ENCODE measurements at regions not wholly inside any gene's neighbourhood (a gene's known extent, or its start where the extent isn't known, plus 50 kb on each side); places are given as distances from the start of the nearest gene placed in this dataset.

- no peak for DNase-seq
These were observed 192.8 kb downstream of the SMIM20 start for GRCh38 chr4:26106776-26107175.

- peak; percentile 12 for DNase-seq
These were observed 194.0 kb downstream of the SMIM20 start for GRCh38 chr4:26108054-26108453.

- no peak for DNase-seq
These were observed 196.5 kb downstream of the SMIM20 start for GRCh38 chr4:26110493-26110892.

- DNase-seq, result no peak
These were observed 199.4 kb downstream of the SMIM20 start for GRCh38 chr4:26113339-26113940.

GRCh38 chr4:26116057-26116456 lies 202.0 kb downstream of the SMIM20 start:
- no peak for DNase-seq

- peak; percentile 74 for DNase-seq
These were observed 200.6 kb upstream of the RBPJ start for GRCh38 chr4:26120098-26120825.

- no peak for DNase-seq
These were observed 198.1 kb upstream of the RBPJ start for GRCh38 chr4:26122690-26123089.

- no peak for DNase-seq
These were observed 196.0 kb upstream of the RBPJ start for GRCh38 chr4:26124753-26125321.

GRCh38 chr4:26126143-26126718 lies 194.6 kb upstream of the RBPJ start:
- DNase-seq, result no peak

- DNase-seq, result no peak
These were observed 193.8 kb upstream of the RBPJ start for GRCh38 chr4:26126994-26127393.

GRCh38 chr4:26127851-26128337 lies 192.9 kb upstream of the RBPJ start:
- no peak for DNase-seq

GRCh38 chr4:26130173-26130572 lies 190.6 kb upstream of the RBPJ start:
- DNase-seq, result no peak

- DNase-seq, result no peak
These were observed 189.9 kb upstream of the RBPJ start for GRCh38 chr4:26130841-26131432.

GRCh38 chr4:26131711-26132110 lies 189.1 kb upstream of the RBPJ start:
- DNase-seq, result no peak

GRCh38 chr4:26132858-26133257 lies 188.0 kb upstream of the RBPJ start:
- no peak for DNase-seq

- no peak for DNase-seq
These were observed 187.0 kb upstream of the RBPJ start for GRCh38 chr4:26133840-26134239.

GRCh38 chr4:26135331-26135730 lies 185.5 kb upstream of the RBPJ start:
- no peak for DNase-seq

- no peak for DNase-seq
These were observed 184.2 kb upstream of the RBPJ start for GRCh38 chr4:26136615-26137014.

GRCh38 chr4:26137288-26137687 lies 183.5 kb upstream of the RBPJ start:
- DNase-seq, result no peak

GRCh38 chr4:26139310-26139924 lies 181.4 kb upstream of the RBPJ start:
- DNase-seq, result no peak

GRCh38 chr4:26140150-26140898 lies 180.5 kb upstream of the RBPJ start:
- DNase-seq, result no peak

- no peak for DNase-seq
These were observed 179.6 kb upstream of the RBPJ start for GRCh38 chr4:26141051-26141721.
